Kidney epithelial cell (primary cell): ENCODE measurements at regions not wholly inside any gene's neighbourhood (a gene's known extent, or its start where the extent isn't known, plus 50 kb on each side); places are given as distances from the start of the nearest gene placed in this dataset.

Experiments used
- DNase-seq: peaks from one replicate; pipeline ENCODE4 v3.0.0-alpha.2; 2010; ENCODE audit warnings: low read depth
- H3K27me3 ChIP-seq: 2 replicates; pipeline ENCODE4 v1.6.0; 2011; ENCODE audit warnings: low read length; ENCODE audit not compliant: control insufficient read depth, insufficient read depth
- H3K36me3 ChIP-seq: 2 replicates; pipeline ENCODE4 v1.5.1; 2011; ENCODE audit warnings: low read length; ENCODE audit not compliant: control insufficient read depth, insufficient read depth
- H3K4me3 ChIP-seq: 2 replicates; pipeline ENCODE4 v1.5.1; 2011; ENCODE audit warnings: low read depth, mild to moderate bottlenecking, control low read depth, low read length
- CTCF ChIP-seq: IDR thresholded peaks from 2 replicates; pipeline ENCODE4 v1.5.1; 2011; ENCODE audit warnings: mild to moderate bottlenecking, moderate library complexity, low read length, control low read depth, inconsistent platforms; ENCODE audit not compliant: insufficient read depth, poor library complexity, severe bottlenecking

- H3K36me3 ChIP-seq, result no peaks in the 10 kb centered on the region
- H3K4me3 ChIP-seq, result no peak overlapping the region
- H3K27me3 ChIP-seq, result no peaks in the 10 kb centered on the region
- no peak for TF ChIP-seq CTCF
- no peak for DNase-seq
Observed at GRCh38 chr5:121748686-121749085, 103.0 kb upstream of the FTMT start.

- Histone ChIP-seq H3K36me3 (no peaks in the 10 kb centered on the region), H3K4me3 (no peak overlapping the region), H3K27me3 (no peaks in the 10 kb centered on the region)
- no peak for TF ChIP-seq CTCF
- no peak for DNase-seq
Observed at GRCh38 chr5:121752149-121752548, 99.5 kb upstream of the FTMT start.

- no peak overlapping the region for H3K4me3 ChIP-seq
- no peak for DNase-seq
Observed at GRCh38 chr5:121755266-121755665, 96.4 kb upstream of the FTMT start.

GRCh38 chr5:121757753-121758152, 93.9 kb upstream of the FTMT start:
- H3K36me3 ChIP-seq, result no peaks in the 10 kb centered on the region
- TF ChIP-seq CTCF, result no peak
- H3K27me3 ChIP-seq, result no peaks in the 10 kb centered on the region
- no peak for DNase-seq
- H3K4me3 ChIP-seq, result no peak overlapping the region

More at GRCh38 chr5:121755266-121755665, 96.4 kb upstream of the FTMT start:
- no peak for TF ChIP-seq CTCF
- H3K27me3 ChIP-seq, result no peaks in the 10 kb centered on the region
- H3K36me3 ChIP-seq, result no peaks in the 10 kb centered on the region

- no peak overlapping the region for H3K4me3 ChIP-seq
- TF ChIP-seq CTCF, result no peak
- H3K27me3 ChIP-seq, result no peaks in the 10 kb centered on the region
- no peaks in the 10 kb centered on the region for H3K36me3 ChIP-seq
- DNase-seq, result no peak
Observed at GRCh38 chr5:121758615-121759014, 93.1 kb upstream of the FTMT start.

- Histone ChIP-seq H3K27me3 (no peaks in the 10 kb centered on the region), H3K4me3 (no peak overlapping the region), H3K36me3 (no peaks in the 10 kb centered on the region)
- no peak for DNase-seq
- no peak for TF ChIP-seq CTCF
Observed at GRCh38 chr5:121762426-121762825, 89.3 kb upstream of the FTMT start.
